Endodermal cell (in vitro differentiated cells): ENCODE measurements at regions not wholly inside any gene's neighbourhood (a gene's known extent, or its start where the extent isn't known, plus 50 kb on each side); places are given as distances from the start of the nearest gene placed in this dataset.
A peak's percentile ranks its signal among the peaks of the same experiment; 100 is the strongest.

Experiments used
- DNase-seq: peaks from one replicate; pipeline ENCODE4 v3.0.0-alpha.2; 2017
- H3K27ac ChIP-seq: 2 replicates; pipeline ENCODE4 v1.5.1; 2013; ENCODE audit warnings: mild to moderate bottlenecking, low read depth, low read length, moderate library complexity
- H3K27me3 ChIP-seq: 2 replicates; pipeline ENCODE4 v1.6.1; 2013; ENCODE audit warnings: mild to moderate bottlenecking, low read length, moderate library complexity; ENCODE audit not compliant: insufficient read depth, control insufficient read depth, poor library complexity, severe bottlenecking
- H3K36me3 ChIP-seq: 2 replicates; pipeline ENCODE4 v1.7.0; 2013; ENCODE audit warnings: mild to moderate bottlenecking, low read length, moderate library complexity; ENCODE audit not compliant: control insufficient read depth, insufficient read depth
- H3K4me1 ChIP-seq: one replicate; pipeline ENCODE4 v1.7.0; 2013; ENCODE audit warnings: low read length; ENCODE audit not compliant: control insufficient read depth, insufficient read depth
- H3K4me3 ChIP-seq: 2 replicates; pipeline ENCODE4 v1.5.1; 2013; ENCODE audit warnings: mild to moderate bottlenecking, low read length, moderate library complexity
- H3K9ac ChIP-seq: 2 replicates; pipeline ENCODE4 v1.6.1; 2013; ENCODE audit warnings: mild to moderate bottlenecking, low read length, moderate library complexity; ENCODE audit not compliant: poor library complexity, severe bottlenecking; ENCODE audit errors: extremely low read depth
- H3K9me3 ChIP-seq: 2 replicates; pipeline ENCODE4 v1.6.1; 2013; ENCODE audit warnings: mild to moderate bottlenecking, low read length, moderate library complexity; ENCODE audit not compliant: control insufficient read depth
- H3K27ac Mint-ChIP-seq: 2 replicates; pipeline ENCODE4 v1.8.0; 2020; ENCODE audit warnings: mixed read lengths
- H3K27me3 Mint-ChIP-seq: 2 replicates; pipeline ENCODE4 v1.8.0; 2021; ENCODE audit warnings: mild to moderate bottlenecking, mixed read lengths; ENCODE audit not compliant: insufficient read depth
- H3K36me3 Mint-ChIP-seq: 2 replicates; pipeline ENCODE4 v1.8.0; 2020; ENCODE audit warnings: low read depth, mixed read lengths
- H3K4me1 Mint-ChIP-seq: 2 replicates; pipeline ENCODE4 v1.8.0; 2020; ENCODE audit warnings: mixed read lengths
- H3K4me3 Mint-ChIP-seq: 2 replicates; pipeline ENCODE4 v1.8.0; 2020; ENCODE audit warnings: mild to moderate bottlenecking, moderate library complexity, mixed read lengths
- H3K9me3 Mint-ChIP-seq: 2 replicates; pipeline ENCODE4 v1.8.0; 2020; ENCODE audit warnings: mild to moderate bottlenecking, mixed read lengths
- CTCF ChIP-seq: fragments of 200-600 bp; sonication (generic); conservative IDR thresholded peaks from 2 replicates; pipeline ENCODE4 v1.5.0; 2021; ENCODE audit warnings: antibody characterized with exemption, mild to moderate bottlenecking
- WGBS, 2 experiments: methylation state at CpG; one replicate each; pipeline versions ENCODE4 v1.1.5 to v1.1.7; 2013; ENCODE audit warnings: missing lambda C conversion rate in 2 of 2, mixed read lengths in 1 of 2; ENCODE audit not compliant: insufficient coverage in 1 of 2, insufficient read length in 1 of 2; 5-methylcytosine and 5-hydroxymethylcytosine counted together

- WGBS, 2 experiments = 100% methylated on average over 1 of the region's 1 CpG; no CpG with 5 or more reads in 1 of the 2 experiments
- H3K27ac ChIP-seq = no peak overlapping the region
- H3K4me1 ChIP-seq = peaks cover 7% of the 10 kb centered on the region
- no peak overlapping the region for H3K4me3 Mint-ChIP-seq
- TF ChIP-seq CTCF = peak; percentile 41
- no peak overlapping the region for H3K27ac Mint-ChIP-seq
- H3K4me1 Mint-ChIP-seq = peaks cover 16% of the 10 kb centered on the region
- no peak overlapping the region for H3K4me3 ChIP-seq
- no peaks in the 10 kb centered on the region for H3K27me3 ChIP-seq
- DNase-seq = no peak
- no peak overlapping the region for H3K9ac ChIP-seq
- H3K36me3 ChIP-seq = no peaks in the 10 kb centered on the region
- H3K27me3 Mint-ChIP-seq = no peaks in the 10 kb centered on the region
- H3K36me3 Mint-ChIP-seq = no peaks in the 10 kb centered on the region
- no peaks in the 10 kb centered on the region for H3K9me3 ChIP-seq
- H3K9me3 Mint-ChIP-seq = no peaks in the 10 kb centered on the region
Measured at GRCh38 chr4:154686838-154687237, 57.0 kb upstream of the LRAT start.

- no peak overlapping the region for H3K27ac Mint-ChIP-seq
- 84 to 90% methylated on average over 2 to 3 of the region's 3 CpGs for WGBS, 2 experiments
Measured at GRCh38 chr4:154687840-154688239, 56.0 kb upstream of the LRAT start.

DNA sequence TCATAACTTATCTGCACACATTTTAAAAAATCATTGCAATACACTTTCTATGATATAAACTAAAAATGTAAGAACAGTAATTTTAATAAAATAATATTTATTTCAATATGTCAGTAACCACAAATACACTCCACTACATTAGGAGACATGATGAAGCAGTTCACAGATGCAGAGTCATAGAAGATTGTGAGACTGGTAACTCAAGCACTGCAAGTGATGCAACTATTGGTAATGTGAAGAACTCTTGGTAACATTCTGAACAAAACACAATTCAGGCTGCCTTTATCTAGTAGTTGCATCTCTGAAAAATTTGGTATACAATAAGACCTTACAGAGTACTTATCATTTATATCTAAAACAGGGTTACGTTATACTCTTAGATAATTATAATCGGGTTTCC is 52.6 kb upstream of the LRAT start:
- Histone ChIP-seq H3K9ac (no peak overlapping the region), H3K4me3 (no peak overlapping the region), H3K27ac (no peak overlapping the region), H3K36me3 (no peaks in the 10 kb centered on the region), H3K9me3 (no peaks in the 10 kb centered on the region), H3K4me1 (peaks cover 7% of the 10 kb centered on the region), H3K27me3 (no peaks in the 10 kb centered on the region)
- no peak for TF ChIP-seq CTCF
- no peaks in the 10 kb centered on the region for H3K36me3 Mint-ChIP-seq
- no peak overlapping the region for H3K4me3 Mint-ChIP-seq
- H3K4me1 Mint-ChIP-seq = peaks cover 16% of the 10 kb centered on the region
- no peak overlapping the region for H3K27ac Mint-ChIP-seq
- H3K9me3 Mint-ChIP-seq = no peaks in the 10 kb centered on the region
- no peaks in the 10 kb centered on the region for H3K27me3 Mint-ChIP-seq
- 86 to 98% methylated on average over 1 to 2 of the region's 2 CpGs for WGBS, 2 experiments
- no peak for DNase-seq

More at GRCh38 chr4:154687840-154688239, 56.0 kb upstream of the LRAT start:
- H3K36me3 ChIP-seq = no peaks in the 10 kb centered on the region
- Mint-ChIP-seq H3K36me3 (no peaks in the 10 kb centered on the region), H3K4me1 (peaks cover 16% of the 10 kb centered on the region), H3K27me3 (no peaks in the 10 kb centered on the region), H3K9me3 (no peaks in the 10 kb centered on the region), H3K4me3 (no peak overlapping the region)
- TF ChIP-seq CTCF = no peak
- no peak overlapping the region for H3K9ac ChIP-seq
- no peak for DNase-seq
- no peak overlapping the region for H3K4me3 ChIP-seq
- no peak overlapping the region for H3K27ac ChIP-seq
- H3K4me1 ChIP-seq = peaks cover 7% of the 10 kb centered on the region
- no peaks in the 10 kb centered on the region for H3K9me3 ChIP-seq
- no peaks in the 10 kb centered on the region for H3K27me3 ChIP-seq
